Gastrocnemius medialis (tissue), 4 donors: ENCODE measurements at regions not wholly inside any gene's neighbourhood (a gene's known extent, or its start where the extent isn't known, plus 50 kb on each side); places are given as distances from the start of the nearest gene placed in this dataset.

Source experiments
- POLR2A ChIP-seq, 2 donors: fragments of 450-650 bp; IDR thresholded peaks; one replicate each; pipeline ENCODE4 v1.6.1; 2017; ENCODE audit warnings: antibody characterized with exemption in 2 of 2, mild to moderate bottlenecking in 2 of 2, moderate library complexity in 2 of 2
- TF ChIP-seq, protein P1 (sequence below), 5 experiments: fragments of 450-650 bp in 3 of 5; fragments of 200-600 bp in 2 of 5; sonication (generic) in 2 of 5; IDR thresholded peaks in 4 of 5; conservative IDR thresholded peaks in 1 of 5; 1 replicate in 4 of 5; 2 replicates in 1 of 5; pipeline ENCODE4 v1.5.1; 2016 to 2019; ENCODE audit warnings: antibody characterized with exemption in 5 of 5, mild to moderate bottlenecking in 3 of 5, moderate library complexity in 3 of 5

DNA sequence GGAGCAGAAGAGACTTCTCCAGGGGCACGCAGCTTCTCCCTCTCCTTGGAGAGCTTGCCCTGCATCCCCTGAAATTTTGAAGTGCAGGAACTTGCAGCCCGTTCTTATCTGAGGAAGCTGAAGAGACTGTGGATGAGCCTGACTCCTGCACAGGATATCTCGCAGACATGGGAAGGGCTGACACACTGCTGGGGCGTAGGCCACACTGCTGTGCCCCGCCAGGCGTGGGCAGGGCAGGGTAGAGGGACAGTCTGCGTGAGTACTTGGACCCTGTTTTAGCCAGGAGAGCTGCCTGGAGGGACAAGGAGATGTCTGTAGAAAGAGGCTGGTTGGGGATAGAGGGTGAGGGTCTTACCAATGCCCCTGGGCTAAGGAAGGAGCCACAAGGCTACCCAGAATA, 353.7 kb upstream of the NBEA start:
- no peak for TF ChIP-seq POLR2A (IDR thresholded peaks at IDR 0.05)
- TF ChIP-seq, protein P1, sequence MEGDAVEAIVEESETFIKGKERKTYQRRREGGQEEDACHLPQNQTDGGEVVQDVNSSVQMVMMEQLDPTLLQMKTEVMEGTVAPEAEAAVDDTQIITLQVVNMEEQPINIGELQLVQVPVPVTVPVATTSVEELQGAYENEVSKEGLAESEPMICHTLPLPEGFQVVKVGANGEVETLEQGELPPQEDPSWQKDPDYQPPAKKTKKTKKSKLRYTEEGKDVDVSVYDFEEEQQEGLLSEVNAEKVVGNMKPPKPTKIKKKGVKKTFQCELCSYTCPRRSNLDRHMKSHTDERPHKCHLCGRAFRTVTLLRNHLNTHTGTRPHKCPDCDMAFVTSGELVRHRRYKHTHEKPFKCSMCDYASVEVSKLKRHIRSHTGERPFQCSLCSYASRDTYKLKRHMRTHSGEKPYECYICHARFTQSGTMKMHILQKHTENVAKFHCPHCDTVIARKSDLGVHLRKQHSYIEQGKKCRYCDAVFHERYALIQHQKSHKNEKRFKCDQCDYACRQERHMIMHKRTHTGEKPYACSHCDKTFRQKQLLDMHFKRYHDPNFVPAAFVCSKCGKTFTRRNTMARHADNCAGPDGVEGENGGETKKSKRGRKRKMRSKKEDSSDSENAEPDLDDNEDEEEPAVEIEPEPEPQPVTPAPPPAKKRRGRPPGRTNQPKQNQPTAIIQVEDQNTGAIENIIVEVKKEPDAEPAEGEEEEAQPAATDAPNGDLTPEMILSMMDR (IDR thresholded peaks at IDR 0.05 in 4 of 5, conservative IDR thresholded peaks at IDR 0.05 in 1 of 5), result no peak
